IPS DF 19.7 (cell line): ENCODE measurements at regions not wholly inside any gene's neighbourhood (a gene's known extent, or its start where the extent isn't known, plus 50 kb on each side); places are given as distances from the start of the nearest gene placed in this dataset.

ENCODE experiments used
- DNase-seq: peaks from one replicate; pipeline ENCODE4 v3.0.0-alpha.2; 2013; ENCODE audit warnings: low read depth, low spot score

GRCh38 chr3:22471557-22471956 is 720.5 kb upstream of the ZNF385D start:
- DNase-seq: no peak

GRCh38 chr3:22474706-22475445 is 723.9 kb upstream of the ZNF385D start:
- DNase-seq: no peak

- DNase-seq: no peak
These were observed 724.7 kb upstream of the ZNF385D start for GRCh38 chr3:22475665-22476240.

GRCh38 chr3:22476976-22477375 is 726.0 kb upstream of the ZNF385D start:
- no peak for DNase-seq

GRCh38 chr3:22485954-22486353 is 717.2 kb upstream of the UBE2E2 start:
- no peak for DNase-seq

GRCh38 chr3:22490747-22491146 is 712.4 kb upstream of the UBE2E2 start:
- DNase-seq: no peak

- DNase-seq: no peak
These were observed 711.8 kb upstream of the UBE2E2 start for GRCh38 chr3:22491344-22491743.

GRCh38 chr3:22492342-22492741 is 710.8 kb upstream of the UBE2E2 start:
- DNase-seq: no peak

- DNase-seq: no peak
These were observed 707.9 kb upstream of the UBE2E2 start for GRCh38 chr3:22495241-22495640.

GRCh38 chr3:22495791-22496190 is 707.3 kb upstream of the UBE2E2 start:
- no peak for DNase-seq

- DNase-seq: no peak
These were observed 706.5 kb upstream of the UBE2E2 start for GRCh38 chr3:22496641-22497040.

GRCh38 chr3:22506871-22507270 is 696.3 kb upstream of the UBE2E2 start:
- no peak for DNase-seq

GRCh38 chr3:22507709-22508108 is 695.4 kb upstream of the UBE2E2 start:
- DNase-seq: no peak

- no peak for DNase-seq
These were observed 679.2 kb upstream of the UBE2E2 start for GRCh38 chr3:22523925-22524324.

GRCh38 chr3:22526266-22526837 is 676.8 kb upstream of the UBE2E2 start:
- no peak for DNase-seq

GRCh38 chr3:22536541-22536940 is 666.6 kb upstream of the UBE2E2 start:
- DNase-seq: no peak

GRCh38 chr3:22537560-22537959 is 665.6 kb upstream of the UBE2E2 start:
- no peak for DNase-seq

- DNase-seq: no peak
These were observed 660.8 kb upstream of the UBE2E2 start for GRCh38 chr3:22542311-22542710.

- DNase-seq: no peak
These were observed 647.2 kb upstream of the UBE2E2 start for GRCh38 chr3:22555753-22556435.

- no peak for DNase-seq
These were observed 637.7 kb upstream of the UBE2E2 start for GRCh38 chr3:22565393-22565792.

GRCh38 chr3:22568285-22568684 is 634.8 kb upstream of the UBE2E2 start:
- no peak for DNase-seq

- no peak for DNase-seq
These were observed 633.6 kb upstream of the UBE2E2 start for GRCh38 chr3:22569570-22569969.

- DNase-seq: no peak
These were observed 622.1 kb upstream of the UBE2E2 start for GRCh38 chr3:22581007-22581406.
